UCSD-AML1 (cell line): ENCODE measurements at regions not wholly inside any gene's neighbourhood (a gene's known extent, or its start where the extent isn't known, plus 50 kb on each side); places are given as distances from the start of the nearest gene placed in this dataset.

Source experiments
- DNase-seq: peaks from one replicate; lab custom pipeline; 2025; ENCODE audit not compliant: unreplicated experiment; lab: John Stamatoyannopoulos, UW

- DNase-seq = no peak
These were observed 71.7 kb upstream of the ZNF648 start for GRCh38 chr1:182133181-182133580.

GRCh38 chr1:182129398-182129797 is 67.9 kb upstream of the ZNF648 start:
- DNase-seq = no peak

GRCh38 chr1:182128502-182128901 is 67.0 kb upstream of the ZNF648 start:
- DNase-seq = no peak

- no peak for DNase-seq
These were observed 66.1 kb upstream of the ZNF648 start for GRCh38 chr1:182127656-182128055.

GRCh38 chr1:182126272-182126800 is 64.8 kb upstream of the ZNF648 start:
- DNase-seq = no peak

GRCh38 chr1:182122913-182123260 is 61.4 kb upstream of the ZNF648 start:
- no peak for DNase-seq

- no peak for DNase-seq
These were observed 60.9 kb upstream of the ZNF648 start for GRCh38 chr1:182122256-182122912.

GRCh38 chr1:182121787-182122186 is 60.3 kb upstream of the ZNF648 start:
- no peak for DNase-seq

GRCh38 chr1:182120411-182121258 is 59.1 kb upstream of the ZNF648 start:
- DNase-seq = no peak

- no peak for DNase-seq
These were observed 58.1 kb upstream of the ZNF648 start for GRCh38 chr1:182119631-182120030.

GRCh38 chr1:182118851-182119250 is 57.3 kb upstream of the ZNF648 start:
- DNase-seq = no peak

GRCh38 chr1:182114627-182115023 is 53.1 kb upstream of the ZNF648 start:
- DNase-seq = no peak

- DNase-seq = no peak
These were observed 52.5 kb upstream of the ZNF648 start for GRCh38 chr1:182113879-182114626.

- DNase-seq = no peak
These were observed 50.0 kb upstream of the ZNF648 start for GRCh38 chr1:182111496-182111895.
